ENCODE measurements at regions not wholly inside any gene's neighbourhood (a gene's known extent, or its start where the extent isn't known, plus 50 kb on each side); places are given as distances from the start of the nearest gene placed in this dataset.

DNA sequence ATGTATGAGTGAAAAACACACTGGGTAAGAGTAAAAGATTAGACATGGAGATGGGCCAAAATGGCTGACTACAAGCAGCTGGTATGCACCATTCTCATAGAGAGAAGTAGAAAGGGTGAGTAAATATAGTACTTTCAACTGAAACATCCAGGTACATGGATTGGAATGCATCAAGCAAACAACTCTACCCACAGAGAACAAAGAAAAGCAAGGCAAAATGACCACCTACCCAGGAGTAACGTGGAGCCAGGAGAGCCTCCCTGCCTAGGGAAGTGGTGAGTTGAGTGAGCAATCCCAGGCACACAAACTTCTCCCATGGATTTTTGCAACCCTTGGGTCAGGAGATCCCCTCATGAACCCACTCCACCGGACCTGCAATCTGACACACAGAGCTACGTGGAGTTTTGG lies 212.8 kb downstream of the PTN start:
- ChIA-PET CTCF (no interaction called here), POLR2A (no interaction called here)
- H4K20me1 ChIP-seq (replicated peaks; ENCODE audit: control insufficient read depth, extremely low read depth, insufficient read depth, low read length): no peaks in the 10 kb centered on the region
- H2AFZ ChIP-seq (ENCODE audit: low read depth, low read length): no peak overlapping the region
- dilution Hi-C loops (cut with MboI; ENCODE audit: extremely low pct_ligation_motif_present, low sequenced_read_pairs) (no loop called here), intact Hi-C loops (cut with micrococcal nuclease) (no loop called here)
- H3K4me2 ChIP-seq (ENCODE audit: insufficient read depth, low read length): no peak overlapping the region
- H3K9ac ChIP-seq (replicated peaks; ENCODE audit: extremely low read depth, insufficient read depth, low read length): no peak overlapping the region
- H3K4me3 ChIP-seq (replicated peaks in 1 of 3; ENCODE audit: insufficient read depth in 1 of 3, low read depth in 1 of 3, low read length in 3 of 3): no peak overlapping the region
- H3K4me1 ChIP-seq (ENCODE audit: control insufficient read depth, extremely low read depth, insufficient read depth, low read length): no peaks in the 10 kb centered on the region
- DNase-seq (ENCODE audit: low read depth, low spot score) (no peak), FAIRE-seq (no peak)
- H3K27me3 ChIP-seq (ENCODE audit: control insufficient read depth in 2 of 2, insufficient read depth in 2 of 2, low read length in 2 of 2): no peaks in the 10 kb centered on the region
- H3K27ac ChIP-seq (ENCODE audit: insufficient read depth, low read depth, low read length): no peak overlapping the region
- H3K36me3 ChIP-seq (ENCODE audit: control insufficient read depth in 2 of 2, extremely low read depth in 1 of 2, insufficient read depth in 2 of 2, low read length in 2 of 2): no peaks in the 10 kb centered on the region
- no peaks in the 10 kb centered on the region for H3K9me3 ChIP-seq (replicated peaks; ENCODE audit: control insufficient read depth, insufficient read depth, low read length)
- no peaks in the 10 kb centered on the region for H3K9me1 ChIP-seq (replicated peaks; ENCODE audit: control insufficient read depth, extremely low read depth, insufficient read depth, low read length)
- TF ChIP-seq FOS (IDR thresholded peaks at IDR 0.05; ENCODE audit: borderline replicate concordance, insufficient read depth, low read length) (no peak), EZH2 (IDR thresholded peaks at IDR 0.05; ENCODE audit: borderline replicate concordance, low read depth, low read length, severe bottlenecking) (no peak), GATA2 (IDR thresholded peaks at IDR 0.05; ENCODE audit: insufficient read depth, insufficient read length, low read depth, low read length) (no peak), POLR2AphosphoS5 (IDR thresholded peaks at IDR 0.05; ENCODE audit: insufficient read depth, low read depth, low read length) (no peak), MYC (IDR thresholded peaks at IDR 0.05; ENCODE audit: low read depth, low read length) (no peak), JUN (IDR thresholded peaks at IDR 0.05; ENCODE audit: borderline replicate concordance, insufficient read depth, insufficient read length, low read depth) (no peak), POLR2A (IDR thresholded peaks at IDR 0.05; ENCODE audit: low read depth, low read length) (no peak)
- TF ChIP-seq, protein P1, sequence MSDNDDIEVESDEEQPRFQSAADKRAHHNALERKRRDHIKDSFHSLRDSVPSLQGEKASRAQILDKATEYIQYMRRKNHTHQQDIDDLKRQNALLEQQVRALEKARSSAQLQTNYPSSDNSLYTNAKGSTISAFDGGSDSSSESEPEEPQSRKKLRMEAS (IDR thresholded peaks at IDR 0.05; ENCODE audit: insufficient read depth, insufficient read length): no peak
- TF ChIP-seq, protein P2, sequence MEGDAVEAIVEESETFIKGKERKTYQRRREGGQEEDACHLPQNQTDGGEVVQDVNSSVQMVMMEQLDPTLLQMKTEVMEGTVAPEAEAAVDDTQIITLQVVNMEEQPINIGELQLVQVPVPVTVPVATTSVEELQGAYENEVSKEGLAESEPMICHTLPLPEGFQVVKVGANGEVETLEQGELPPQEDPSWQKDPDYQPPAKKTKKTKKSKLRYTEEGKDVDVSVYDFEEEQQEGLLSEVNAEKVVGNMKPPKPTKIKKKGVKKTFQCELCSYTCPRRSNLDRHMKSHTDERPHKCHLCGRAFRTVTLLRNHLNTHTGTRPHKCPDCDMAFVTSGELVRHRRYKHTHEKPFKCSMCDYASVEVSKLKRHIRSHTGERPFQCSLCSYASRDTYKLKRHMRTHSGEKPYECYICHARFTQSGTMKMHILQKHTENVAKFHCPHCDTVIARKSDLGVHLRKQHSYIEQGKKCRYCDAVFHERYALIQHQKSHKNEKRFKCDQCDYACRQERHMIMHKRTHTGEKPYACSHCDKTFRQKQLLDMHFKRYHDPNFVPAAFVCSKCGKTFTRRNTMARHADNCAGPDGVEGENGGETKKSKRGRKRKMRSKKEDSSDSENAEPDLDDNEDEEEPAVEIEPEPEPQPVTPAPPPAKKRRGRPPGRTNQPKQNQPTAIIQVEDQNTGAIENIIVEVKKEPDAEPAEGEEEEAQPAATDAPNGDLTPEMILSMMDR (IDR thresholded peaks at IDR 0.05; ENCODE audit: extremely low read depth in 1 of 2, insufficient read depth in 1 of 2, low read depth in 1 of 2, low read length in 2 of 2): no peak
- H3K79me2 ChIP-seq (ENCODE audit: control insufficient read depth, insufficient read depth, low read length): no peaks in the 10 kb centered on the region
- BruUV-seq (replicated peaks): no TSS peak
